H1 (cell line): ENCODE measurements at regions not wholly inside any gene's neighbourhood (a gene's known extent, or its start where the extent isn't known, plus 50 kb on each side); places are given as distances from the start of the nearest gene placed in this dataset.

ENCODE experiments used
- CTCF ChIA-PET: fragments of 300-600 bp; sonication (Branson Sonifier 250); formaldehyde crosslinking; loops from one replicate; lab custom pipeline; 2021; ENCODE audit not compliant: partially characterized antibody; lab: Charles Lee
- POLR2A ChIA-PET: fragments of 300-600 bp; sonication (Branson Sonifier 250); formaldehyde crosslinking; loops from one replicate; lab custom pipeline; 2021; ENCODE audit warnings: inconsistent platforms; ENCODE audit not compliant: partially characterized antibody; lab: Charles Lee
- DNase-seq, 2 experiments: peaks; one replicate each; pipeline versions ENCODE4 v3.0.0 to v3.0.0-alpha.2; 2010 to 2022; ENCODE audit warnings: low spot score in 2 of 2, low read depth in 1 of 2, mixed read lengths in 1 of 2
- FAIRE-seq: peaks from 2 replicates; lab custom pipeline; 2011; peaks lifted over from hg19 to GRCh38; lab: Jason Lieb, UNC
- H2AFZ ChIP-seq: 2 replicates; pipeline ENCODE4 v1.8.1; 2012; ENCODE audit warnings: low read length, inconsistent platforms
- H2AK5ac ChIP-seq: 2 replicates; pipeline ENCODE4 v1.6.1; 2013; ENCODE audit warnings: low read depth, low read length
- H2BK120ac ChIP-seq: replicated peaks from 2 replicates; pipeline ENCODE3; 2013; ENCODE audit warnings: low read depth, low read length, inconsistent platforms
- H2BK12ac ChIP-seq: 2 replicates; pipeline ENCODE4 v1.6.1; 2013; ENCODE audit warnings: low read depth, low read length
- H2BK15ac ChIP-seq: 2 replicates; pipeline ENCODE4 v1.6.1; 2013; ENCODE audit warnings: low read length
- H2BK20ac ChIP-seq: 2 replicates; pipeline ENCODE4 v1.6.1; 2013; ENCODE audit warnings: low read length
- H2BK5ac ChIP-seq: 2 replicates; pipeline ENCODE4 v1.6.1; 2013; ENCODE audit warnings: low read depth, low read length
- H3K14ac ChIP-seq: 2 replicates; pipeline ENCODE4 v1.6.1; 2013; ENCODE audit warnings: inconsistent platforms; ENCODE audit not compliant: insufficient read length
- H3K18ac ChIP-seq: 2 replicates; pipeline ENCODE4 v1.6.1; 2013; ENCODE audit warnings: low read length; ENCODE audit errors: extremely low read depth
- H3K23ac ChIP-seq: 2 replicates; pipeline ENCODE4 v1.6.1; 2013; ENCODE audit warnings: inconsistent platforms; ENCODE audit not compliant: insufficient read length
- H3K23me2 ChIP-seq: 2 replicates; pipeline ENCODE4 v1.6.1; 2013; ENCODE audit warnings: low read depth, low read length
- H3K27ac ChIP-seq: 2 replicates; pipeline ENCODE4 v1.6.1; 2011; ENCODE audit warnings: low read depth, low read length, inconsistent platforms
- H3K27me3 ChIP-seq, 4 experiments: replicated peaks in 1 of 4; 1 replicate in 1 of 4; 2 replicates in 3 of 4; pipeline versions ENCODE4 v1.6.1 to v1.8.1; 2011 to 2013; ENCODE audit warnings: low read length in 3 of 4, mild to moderate bottlenecking in 3 of 4, inconsistent platforms in 2 of 4, mixed read lengths in 2 of 4, moderate library complexity in 1 of 4; ENCODE audit not compliant: control insufficient read depth in 3 of 4, insufficient read depth in 3 of 4; ENCODE audit errors: extremely low read depth in 1 of 4
- H3K36me3 ChIP-seq, 4 experiments: 2 replicates each; pipeline versions ENCODE4 v1.6.1 to v1.8.1; 2011 to 2013; ENCODE audit warnings: mild to moderate bottlenecking in 4 of 4, low read length in 3 of 4, moderate library complexity in 2 of 4, control low read depth in 1 of 4, inconsistent platforms in 1 of 4; ENCODE audit not compliant: insufficient read depth in 4 of 4, control insufficient read depth in 2 of 4
- H3K4ac ChIP-seq: replicated peaks from 2 replicates; pipeline ENCODE3; 2013; ENCODE audit warnings: low read length, low read depth, mixed read lengths, inconsistent platforms; ENCODE audit not compliant: insufficient read length
- H3K4me1 ChIP-seq, 4 experiments: replicated peaks in 1 of 4; 1 replicate in 1 of 4; 2 replicates in 3 of 4; pipeline versions ENCODE4 v1.6.1 to v1.8.1; 2011 to 2013; ENCODE audit warnings: low read length in 3 of 4, inconsistent platforms in 2 of 4, mixed read lengths in 1 of 4; ENCODE audit not compliant: insufficient read depth in 4 of 4, control insufficient read depth in 3 of 4
- H3K4me2 ChIP-seq, 2 experiments: 2 replicates each; pipeline versions ENCODE4 v1.6.1 to v1.8.1; 2011 to 2013; ENCODE audit warnings: low read depth in 2 of 2, low read length in 2 of 2, control low read depth in 1 of 2, inconsistent platforms in 1 of 2, mild to moderate bottlenecking in 1 of 2; ENCODE audit not compliant: insufficient read depth in 1 of 2
- H3K4me3 ChIP-seq, 4 experiments: fragments of 200-600, 300-600 bp in 1 of 4; sonication (generic), shearing (Covaris generic), sonication (Bioruptor Twin) in 1 of 4; 2 replicates each; pipeline versions ENCODE4 v1.5.1 to v1.8.1; 2011 to 2016; ENCODE audit warnings: low read length in 4 of 4, low read depth in 3 of 4, control low read depth in 2 of 4, inconsistent platforms in 2 of 4, mild to moderate bottlenecking in 2 of 4, mixed read lengths in 1 of 4, moderate library complexity in 1 of 4; ENCODE audit not compliant: insufficient read depth in 2 of 4; ENCODE audit errors: extremely low read depth in 1 of 4
- H3K56ac ChIP-seq: replicated peaks from 2 replicates; pipeline ENCODE3; 2013; ENCODE audit warnings: low read depth, mild to moderate bottlenecking, mixed read lengths, low read length, inconsistent platforms; ENCODE audit not compliant: insufficient read length
- H3K79me1 ChIP-seq: 2 replicates; pipeline ENCODE4 v1.6.1; 2013; ENCODE audit warnings: low read depth, low read length, control low read depth
- H3K79me2 ChIP-seq, 2 experiments: 2 replicates each; pipeline versions ENCODE4 v1.6.1 to v1.8.1; 2012 to 2013; ENCODE audit warnings: low read length in 2 of 2, mild to moderate bottlenecking in 2 of 2, inconsistent platforms in 1 of 2; ENCODE audit not compliant: insufficient read depth in 2 of 2, control insufficient read depth in 1 of 2
- H3K9ac ChIP-seq, 4 experiments: replicated peaks in 1 of 4; 1 replicate in 1 of 4; 2 replicates in 3 of 4; pipeline versions ENCODE4 v1.6.1 to v1.8.1; 2011 to 2013; ENCODE audit warnings: low read depth in 3 of 4, low read length in 3 of 4, control low read depth in 2 of 4, mild to moderate bottlenecking in 2 of 4, moderate library complexity in 2 of 4, inconsistent platforms in 1 of 4; ENCODE audit errors: extremely low read depth in 1 of 4
- H3K9me3 ChIP-seq, 2 experiments: 2 replicates each; pipeline versions ENCODE4 v1.6.1 to v1.8.1; 2012 to 2013; ENCODE audit warnings: mild to moderate bottlenecking in 2 of 2, moderate library complexity in 2 of 2, control low read depth in 1 of 2, inconsistent platforms in 1 of 2, low read depth in 1 of 2, low read length in 1 of 2, mixed read lengths in 1 of 2; ENCODE audit not compliant: insufficient read depth in 2 of 2
- H4K20me1 ChIP-seq, 2 experiments: replicated peaks in 1 of 2; 2 replicates each; pipeline versions ENCODE3 to v1.8.1; 2011 to 2013; ENCODE audit warnings: inconsistent platforms in 2 of 2, low read length in 2 of 2, mild to moderate bottlenecking in 1 of 2; ENCODE audit not compliant: insufficient read depth in 2 of 2, control insufficient read depth in 1 of 2
- H4K5ac ChIP-seq: 2 replicates; pipeline ENCODE4 v1.6.1; 2013; ENCODE audit warnings: low read length, low read depth, mixed read lengths, inconsistent platforms; ENCODE audit not compliant: insufficient read length
- H4K8ac ChIP-seq: 2 replicates; pipeline ENCODE4 v1.8.0; 2013; ENCODE audit warnings: mild to moderate bottlenecking, moderate library complexity, low read length, inconsistent platforms; ENCODE audit not compliant: insufficient read depth; ENCODE audit errors: extremely low read depth
- H4K91ac ChIP-seq: replicated peaks from 2 replicates; pipeline ENCODE3; 2013; ENCODE audit warnings: low read length, mixed read lengths, inconsistent platforms; ENCODE audit not compliant: insufficient read length
- ATF3 ChIP-seq: IDR thresholded peaks from 2 replicates; pipeline ENCODE4 v1.6.1; 2011; ENCODE audit warnings: low read depth, mild to moderate bottlenecking, low read length; ENCODE audit not compliant: insufficient read depth
- CTCF ChIP-seq, 3 experiments: IDR thresholded peaks; 1 replicate in 2 of 3; 2 replicates in 1 of 3; pipeline versions ENCODE4 v1.5.1 to v1.6.1; 2011; ENCODE audit warnings: low read length in 3 of 3, mild to moderate bottlenecking in 3 of 3, inconsistent platforms in 2 of 3, low read depth in 1 of 3, moderate library complexity in 1 of 3; ENCODE audit not compliant: insufficient read depth in 1 of 3; ENCODE audit errors: control extremely low read depth in 1 of 3
- EZH2 ChIP-seq: fragments of 200-600 bp; sonication (generic); IDR thresholded peaks from 2 replicates; pipeline ENCODE4 v1.7.1; 2012; ENCODE audit warnings: low read depth, mild to moderate bottlenecking, moderate library complexity, low read length, inconsistent platforms; ENCODE audit not compliant: severe bottlenecking
- HDAC6 ChIP-seq: IDR thresholded peaks from one replicate; pipeline ENCODE4 v1.7.1; 2012; ENCODE audit warnings: low read depth, mild to moderate bottlenecking, inconsistent platforms, low read length, moderate library complexity
- KDM5A ChIP-seq: fragments of 200-600 bp; IDR thresholded peaks from 2 replicates; pipeline ENCODE4 v1.7.1; 2012; ENCODE audit warnings: mild to moderate bottlenecking, low read length, inconsistent platforms, mixed read lengths
- SRF ChIP-seq: IDR thresholded peaks from 2 replicates; pipeline ENCODE4 v1.6.1; 2011; ENCODE audit warnings: mild to moderate bottlenecking, low read depth, low read length, moderate library complexity
- WGBS, 2 experiments: shearing (Covaris generic) in 1 of 2; methylation state at CpG; one replicate each; pipeline versions ENCODE4 v1.1.6 to v1.1.7; 2013 to 2015; ENCODE audit warnings: low lambda C conversion rate in 2 of 2, mixed read lengths in 2 of 2, inconsistent platforms in 1 of 2, low coverage in 1 of 2, missing lambda C conversion rate in 1 of 2; ENCODE audit not compliant: insufficient replicate concordance in 2 of 2, insufficient coverage in 1 of 2, insufficient read length in 1 of 2; ENCODE audit errors: extremely low coverage in 1 of 2, missing lambda C conversion rate in 1 of 2; 5-methylcytosine and 5-hydroxymethylcytosine counted together

- H3K27ac ChIP-seq: no peak overlapping the region
- no peaks in the 10 kb centered on the region for H3K27me3 ChIP-seq
- no peak overlapping the region for H2BK15ac ChIP-seq
- 76% methylated on average over 3 of the region's 3 CpGs; no CpG with 5 or more reads in 1 of the 2 experiments for WGBS, 2 experiments
- H4K5ac ChIP-seq: no peak overlapping the region
- H2BK5ac ChIP-seq: no peak overlapping the region
- ChIA-PET CTCF (interaction anchor here (1.1 kb wide), 1 partner anchor 18 kb away, joined by 4 read pairs; no protein-coding TSS in a partner anchor), POLR2A (no interaction called here)
- H3K79me2 ChIP-seq: no peaks in the 10 kb centered on the region
- H3K4me2 ChIP-seq: no peak overlapping the region
- H3K9ac ChIP-seq: no peak overlapping the region
- H2BK20ac ChIP-seq: no peak overlapping the region
- no peak overlapping the region for H2BK120ac ChIP-seq
- DNase-seq (no peak), FAIRE-seq (no peak)
- no peak overlapping the region for H2AFZ ChIP-seq
- TF ChIP-seq KDM5A (no peak), ATF3 (no peak), HDAC6 (no peak), CTCF (IDR thresholded peaks at IDR 0.05; ENCODE audit: control extremely low read depth in 1 of 3, insufficient read depth in 1 of 3, low read depth in 1 of 3, low read length in 3 of 3) (no peak), EZH2 (no peak), SRF (no peak)
- no peak overlapping the region for H2AK5ac ChIP-seq
- H3K4ac ChIP-seq: no peak overlapping the region
- no peak overlapping the region for H3K56ac ChIP-seq
- no peak overlapping the region for H3K14ac ChIP-seq
- H4K8ac ChIP-seq: no peak overlapping the region
- no peaks in the 10 kb centered on the region for H4K20me1 ChIP-seq
- H4K91ac ChIP-seq: no peak overlapping the region
- H3K4me1 ChIP-seq: peaks cover 0 to 4% (median 3%) of the 10 kb centered on the region in 4 experiments; a peak in 3 of 7 replicates
- no peak overlapping the region for H3K4me3 ChIP-seq
- no peak overlapping the region for H2BK12ac ChIP-seq
- no peaks in the 10 kb centered on the region for H3K36me3 ChIP-seq
- H3K18ac ChIP-seq: no peak overlapping the region
- no peaks in the 10 kb centered on the region for H3K23me2 ChIP-seq
- H3K79me1 ChIP-seq: no peaks in the 10 kb centered on the region
- H3K9me3 ChIP-seq: no peaks in the 10 kb centered on the region
- H3K23ac ChIP-seq: no peak overlapping the region
These were observed 207.6 kb upstream of the FOXA2 start for GRCh38 chr20:22791877-22792525.
